HL-60 (cell line): ENCODE measurements at regions not wholly inside any gene's neighbourhood (a gene's known extent, or its start where the extent isn't known, plus 50 kb on each side); places are given as distances from the start of the nearest gene placed in this dataset.
A peak's percentile ranks its signal among the peaks of the same experiment; 100 is the strongest.

ENCODE experiments used
- DNase-seq, 2 experiments: peaks; one replicate each; pipeline ENCODE4 v3.0.0-alpha.2; 2010 to 2020; ENCODE audit warnings: low read depth in 1 of 2, low spot score in 1 of 2
- H3K27ac ChIP-seq: fragments of 250-450 bp; sonication (Bioruptor Pico); replicated peaks from 2 replicates; pipeline ENCODE4 v1.5.1; 2020; ENCODE audit warnings: mild to moderate bottlenecking, moderate library complexity
- H3K27me3 ChIP-seq: fragments of 250-450 bp; sonication (Bioruptor Pico); 2 replicates; pipeline ENCODE4 v1.5.1; 2021; ENCODE audit warnings: mild to moderate bottlenecking, moderate library complexity; ENCODE audit not compliant: insufficient read depth, poor library complexity, severe bottlenecking
- H3K4me3 ChIP-seq: replicated peaks from 2 replicates; pipeline ENCODE4 v1.5.1; 2011; ENCODE audit warnings: mild to moderate bottlenecking, control low read depth, low read length; ENCODE audit not compliant: insufficient read depth
- GABPA ChIP-seq: IDR thresholded peaks from 2 replicates; pipeline ENCODE4 v1.6.1; 2012; ENCODE audit warnings: low read depth
- POLR2AphosphoS5 ChIP-seq: IDR thresholded peaks from 2 replicates; pipeline ENCODE4 v1.6.1; 2012; ENCODE audit warnings: low read depth
- REST ChIP-seq: IDR thresholded peaks from 2 replicates; pipeline ENCODE4 v1.6.1; 2012; ENCODE audit warnings: low read depth; ENCODE audit not compliant: insufficient replicate concordance
- SPI1 ChIP-seq: IDR thresholded peaks from 2 replicates; pipeline ENCODE4 v1.6.1; 2012; ENCODE audit warnings: low read depth, mild to moderate bottlenecking, borderline replicate concordance
- TF ChIP-seq, protein P1 (sequence below): IDR thresholded peaks from one replicate; pipeline ENCODE4 v1.5.1; 2011; ENCODE audit warnings: low read length, control low read depth, inconsistent platforms; ENCODE audit not compliant: insufficient read depth

DNA sequence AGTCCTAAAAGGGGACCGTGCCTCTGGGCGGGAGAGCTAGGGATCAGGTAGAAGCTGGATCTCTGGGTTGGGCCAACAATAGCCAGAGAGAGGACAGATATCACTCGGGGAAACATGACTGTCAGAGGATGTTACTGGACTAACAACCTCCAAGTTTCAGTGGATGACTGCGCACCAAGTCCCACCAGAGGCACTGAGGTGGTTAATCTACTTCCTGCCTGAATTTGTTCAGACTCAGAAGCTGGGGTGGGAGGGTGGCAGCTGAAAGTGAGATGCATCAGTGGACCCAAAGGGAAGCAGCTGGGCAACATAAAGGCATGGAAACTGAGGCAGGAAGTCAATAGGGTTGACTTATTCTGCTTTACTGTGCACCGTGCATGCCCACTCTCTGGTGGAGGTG lies 130.1 kb upstream of the SLC44A1 start:
- no peak overlapping the region for H3K4me3 ChIP-seq
- no peak for DNase-seq
- TF ChIP-seq GABPA (no peak), POLR2AphosphoS5 (no peak), SPI1 (no peak)
- TF ChIP-seq, protein P1, sequence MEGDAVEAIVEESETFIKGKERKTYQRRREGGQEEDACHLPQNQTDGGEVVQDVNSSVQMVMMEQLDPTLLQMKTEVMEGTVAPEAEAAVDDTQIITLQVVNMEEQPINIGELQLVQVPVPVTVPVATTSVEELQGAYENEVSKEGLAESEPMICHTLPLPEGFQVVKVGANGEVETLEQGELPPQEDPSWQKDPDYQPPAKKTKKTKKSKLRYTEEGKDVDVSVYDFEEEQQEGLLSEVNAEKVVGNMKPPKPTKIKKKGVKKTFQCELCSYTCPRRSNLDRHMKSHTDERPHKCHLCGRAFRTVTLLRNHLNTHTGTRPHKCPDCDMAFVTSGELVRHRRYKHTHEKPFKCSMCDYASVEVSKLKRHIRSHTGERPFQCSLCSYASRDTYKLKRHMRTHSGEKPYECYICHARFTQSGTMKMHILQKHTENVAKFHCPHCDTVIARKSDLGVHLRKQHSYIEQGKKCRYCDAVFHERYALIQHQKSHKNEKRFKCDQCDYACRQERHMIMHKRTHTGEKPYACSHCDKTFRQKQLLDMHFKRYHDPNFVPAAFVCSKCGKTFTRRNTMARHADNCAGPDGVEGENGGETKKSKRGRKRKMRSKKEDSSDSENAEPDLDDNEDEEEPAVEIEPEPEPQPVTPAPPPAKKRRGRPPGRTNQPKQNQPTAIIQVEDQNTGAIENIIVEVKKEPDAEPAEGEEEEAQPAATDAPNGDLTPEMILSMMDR, result no peak
- no peaks in the 10 kb centered on the region for H3K27me3 ChIP-seq
- H3K27ac ChIP-seq, result peak overlapping the region; percentile 34; the same call in 1 of the 2 replicates

DNA sequence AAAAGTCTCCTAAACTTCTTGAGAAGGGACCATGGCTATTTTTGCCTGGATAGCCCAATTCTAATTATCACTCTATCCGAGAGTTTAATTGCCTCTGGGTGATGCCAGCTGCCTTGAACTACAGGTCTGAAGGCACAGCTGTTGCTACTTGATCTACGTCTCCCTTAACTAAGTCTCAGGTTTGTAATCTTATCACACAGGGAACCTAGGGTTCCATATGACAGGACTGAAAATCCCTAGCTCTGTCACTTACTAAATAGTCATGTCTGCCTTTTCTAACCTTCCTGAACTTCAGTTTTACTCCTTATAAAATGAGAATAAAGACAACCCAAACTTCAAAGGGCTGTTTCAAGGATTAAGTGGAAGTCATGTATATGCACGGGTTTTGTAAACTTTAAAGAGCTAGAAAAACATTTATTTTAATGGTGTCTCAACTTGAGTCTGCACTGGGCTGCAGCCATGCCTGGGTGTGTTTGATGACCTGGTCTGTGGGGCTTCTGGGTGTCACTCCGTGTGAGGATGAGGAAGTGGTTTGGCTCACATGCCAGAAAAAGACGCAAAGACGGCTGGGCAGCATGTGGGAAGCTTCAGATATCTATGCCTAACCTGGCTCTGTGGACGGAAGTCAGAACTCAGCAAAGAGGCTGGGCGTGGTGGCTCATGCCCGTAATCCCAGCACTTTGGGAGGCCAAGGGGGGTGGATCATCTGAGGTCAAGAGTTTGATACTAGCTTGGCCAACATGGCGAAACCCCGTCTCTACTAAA lies 129.3 kb upstream of the SLC44A1 start:
- Histone ChIP-seq H3K4me3 (no peak overlapping the region), H3K27me3 (no peaks in the 10 kb centered on the region), H3K27ac (peak overlapping the region; percentile 50)
- peak; percentile 88 to 95 for DNase-seq
- peak; percentile 98 for TF ChIP-seq SPI1
- TF ChIP-seq POLR2AphosphoS5, result peak; percentile 77
- TF ChIP-seq REST, result no peak
- TF ChIP-seq GABPA, result peak; percentile 7; the same call in 1 of the 2 replicates
- TF ChIP-seq, protein P1, result no peak

- DNase-seq, result peak in 1 of 2 experiments; percentile 33
- Histone ChIP-seq H3K27ac (peak overlapping the region; percentile 50), H3K27me3 (no peaks in the 10 kb centered on the region), H3K4me3 (no peak overlapping the region)
- TF ChIP-seq SPI1, result peak; percentile 61; the same call in 1 of the 2 replicates
- no peak for TF ChIP-seq POLR2AphosphoS5
- TF ChIP-seq REST, result no peak
- TF ChIP-seq GABPA, result no peak
- TF ChIP-seq, protein P1, result no peak
These were observed 128.2 kb upstream of the SLC44A1 start for GRCh38 chr9:105116052-105116868.
